Gastrocnemius medialis (tissue), 4 donors: ENCODE measurements at regions not wholly inside any gene's neighbourhood (a gene's known extent, or its start where the extent isn't known, plus 50 kb on each side); places are given as distances from the start of the nearest gene placed in this dataset.
"Not testable (repeated sequence)": the region's sequence is repeated elsewhere in the genome, so short reads cannot be mapped to it uniquely, and the experiment has no call there.

ENCODE experiments used
- POLR2A ChIP-seq, 2 donors: fragments of 450-650 bp; IDR thresholded peaks; one replicate each; pipeline ENCODE4 v1.6.1; 2017; ENCODE audit warnings: antibody characterized with exemption in 2 of 2, mild to moderate bottlenecking in 2 of 2, moderate library complexity in 2 of 2
- TF ChIP-seq, protein P1 (sequence below), 5 experiments: fragments of 450-650 bp in 3 of 5; fragments of 200-600 bp in 2 of 5; sonication (generic) in 2 of 5; IDR thresholded peaks in 4 of 5; conservative IDR thresholded peaks in 1 of 5; 1 replicate in 4 of 5; 2 replicates in 1 of 5; pipeline ENCODE4 v1.5.1; 2016 to 2019; ENCODE audit warnings: antibody characterized with exemption in 5 of 5, mild to moderate bottlenecking in 3 of 5, moderate library complexity in 3 of 5

- TF ChIP-seq, protein P1, sequence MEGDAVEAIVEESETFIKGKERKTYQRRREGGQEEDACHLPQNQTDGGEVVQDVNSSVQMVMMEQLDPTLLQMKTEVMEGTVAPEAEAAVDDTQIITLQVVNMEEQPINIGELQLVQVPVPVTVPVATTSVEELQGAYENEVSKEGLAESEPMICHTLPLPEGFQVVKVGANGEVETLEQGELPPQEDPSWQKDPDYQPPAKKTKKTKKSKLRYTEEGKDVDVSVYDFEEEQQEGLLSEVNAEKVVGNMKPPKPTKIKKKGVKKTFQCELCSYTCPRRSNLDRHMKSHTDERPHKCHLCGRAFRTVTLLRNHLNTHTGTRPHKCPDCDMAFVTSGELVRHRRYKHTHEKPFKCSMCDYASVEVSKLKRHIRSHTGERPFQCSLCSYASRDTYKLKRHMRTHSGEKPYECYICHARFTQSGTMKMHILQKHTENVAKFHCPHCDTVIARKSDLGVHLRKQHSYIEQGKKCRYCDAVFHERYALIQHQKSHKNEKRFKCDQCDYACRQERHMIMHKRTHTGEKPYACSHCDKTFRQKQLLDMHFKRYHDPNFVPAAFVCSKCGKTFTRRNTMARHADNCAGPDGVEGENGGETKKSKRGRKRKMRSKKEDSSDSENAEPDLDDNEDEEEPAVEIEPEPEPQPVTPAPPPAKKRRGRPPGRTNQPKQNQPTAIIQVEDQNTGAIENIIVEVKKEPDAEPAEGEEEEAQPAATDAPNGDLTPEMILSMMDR (IDR thresholded peaks at IDR 0.05 in 4 of 5, conservative IDR thresholded peaks at IDR 0.05 in 1 of 5) = not testable (repeated sequence)
- not testable (repeated sequence) for TF ChIP-seq POLR2A (IDR thresholded peaks at IDR 0.05)
Observed at GRCh38 chr2:12628541-12628940, 88.2 kb upstream of the TRIB2 start.
